ENCODE measurements at regions not wholly inside any gene's neighbourhood (a gene's known extent, or its start where the extent isn't known, plus 50 kb on each side); places are given as distances from the start of the nearest gene placed in this dataset.

DNA sequence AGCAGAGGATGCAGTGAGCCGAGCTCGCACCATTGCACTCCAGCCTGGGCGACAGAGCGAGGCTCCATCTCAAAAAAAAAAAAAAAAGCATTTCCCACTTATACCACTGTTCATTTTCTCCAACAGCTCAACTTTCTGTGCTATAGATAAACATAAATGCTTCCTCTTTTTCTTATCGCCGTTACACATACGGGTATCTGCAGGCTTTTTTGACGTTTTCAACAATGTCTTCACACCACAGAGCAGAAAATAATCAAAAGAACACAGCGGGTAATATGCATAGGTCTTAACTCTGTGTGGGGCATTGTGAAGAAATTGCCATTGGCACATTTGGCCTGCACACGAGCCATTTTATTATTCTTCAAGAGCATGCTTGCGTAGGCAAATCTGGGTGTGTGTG, 86.4 kb downstream of the CAPZA3 start:
- no peak overlapping the region for H3K27ac ChIP-seq (ENCODE audit: low read length)
- ATAC-seq (no peak), DNase-seq (no peak)
- no peaks in the 10 kb centered on the region for H3K9me3 ChIP-seq (ENCODE audit: control insufficient read depth, insufficient read depth, low read length)
- peaks cover 4 to 9% of the 10 kb centered on the region in 2 donors for H3K9me3 Mint-ChIP-seq
- no peak for TF ChIP-seq CTCF (IDR thresholded peaks at IDR 0.05)
- no peaks in the 10 kb centered on the region for H3K36me3 Mint-ChIP-seq
- H3K4me3 ChIP-seq (ENCODE audit: low read length), result no peak overlapping the region
- no peaks in the 10 kb centered on the region for H3K27me3 ChIP-seq (ENCODE audit: control insufficient read depth, insufficient read depth, low read length)
- no peak overlapping the region for H3K4me3 Mint-ChIP-seq
- 6% methylated on average over 11 of the region's 11 CpGs for WGBS (ENCODE audit: insufficient coverage)
- no peaks in the 10 kb centered on the region for H3K36me3 ChIP-seq (ENCODE audit: control insufficient read depth, insufficient read depth, low read length)
- H3K27me3 Mint-ChIP-seq (ENCODE audit: low read depth in 2 of 2), result no peaks in the 10 kb centered on the region
- intact Hi-C loops (cut with micrococcal nuclease), result no loop called here
- no peaks in the 10 kb centered on the region for H3K4me1 ChIP-seq (ENCODE audit: control insufficient read depth, insufficient read depth, low read length)
- no peaks in the 10 kb centered on the region for H3K4me1 Mint-ChIP-seq
- no peak overlapping the region for H3K27ac Mint-ChIP-seq

GRCh38 chr12:18825138-18825537, 87.2 kb downstream of the CAPZA3 start:
- no peaks in the 10 kb centered on the region for H3K36me3 Mint-ChIP-seq
- no peak overlapping the region for H3K4me3 Mint-ChIP-seq
- H3K27ac Mint-ChIP-seq, result no peak overlapping the region
- no peak for DNase-seq
- Histone ChIP-seq H3K9me3 (ENCODE audit: control insufficient read depth, insufficient read depth, low read length) (no peaks in the 10 kb centered on the region), H3K27me3 (ENCODE audit: control insufficient read depth, insufficient read depth, low read length) (no peaks in the 10 kb centered on the region), H3K36me3 (ENCODE audit: control insufficient read depth, insufficient read depth, low read length) (no peaks in the 10 kb centered on the region), H3K4me1 (ENCODE audit: control insufficient read depth, insufficient read depth, low read length) (no peaks in the 10 kb centered on the region), H3K4me3 (ENCODE audit: low read length) (no peak overlapping the region), H3K27ac (ENCODE audit: low read length) (no peak overlapping the region)
- no peak for ATAC-seq
- TF ChIP-seq CTCF (IDR thresholded peaks at IDR 0.05), result no peak
- H3K9me3 Mint-ChIP-seq, result peaks cover 4 to 9% of the 10 kb centered on the region in 2 donors
- no peaks in the 10 kb centered on the region for H3K27me3 Mint-ChIP-seq (ENCODE audit: low read depth in 2 of 2)
- intact Hi-C loops (cut with micrococcal nuclease), result no loop called here
- no peaks in the 10 kb centered on the region for H3K4me1 Mint-ChIP-seq
- WGBS (ENCODE audit: insufficient coverage), result 62% methylated on average over 1 of the region's 2 CpGs

DNA sequence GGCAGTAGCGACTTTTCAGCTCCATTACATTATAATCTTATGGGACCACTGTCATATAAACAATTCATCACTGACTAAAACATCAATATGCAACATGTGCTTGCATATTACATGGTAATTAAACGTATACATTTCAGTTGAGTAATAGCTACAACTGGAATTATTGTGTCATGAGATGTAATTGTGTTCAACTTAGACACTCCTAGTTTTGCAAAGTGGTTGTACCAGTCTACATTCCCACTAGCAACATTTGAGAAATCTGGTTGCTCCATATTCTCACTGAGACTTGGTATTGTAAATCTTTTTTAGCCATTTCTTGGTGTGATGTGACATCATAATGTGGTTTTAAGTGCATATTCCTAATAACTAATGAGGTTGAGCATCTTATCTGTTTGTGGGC, 90.0 kb downstream of the CAPZA3 start:
- WGBS (ENCODE audit: insufficient coverage), result 75% methylated on average over 2 of the region's 2 CpGs
- ATAC-seq (no peak), DNase-seq (no peak)
- H3K4me1 Mint-ChIP-seq, result no peaks in the 10 kb centered on the region
- H3K9me3 Mint-ChIP-seq, result peaks cover 4 to 8% of the 10 kb centered on the region in 2 donors
- no peaks in the 10 kb centered on the region for H3K27me3 ChIP-seq (ENCODE audit: control insufficient read depth, insufficient read depth, low read length)
- no peaks in the 10 kb centered on the region for H3K9me3 ChIP-seq (ENCODE audit: control insufficient read depth, insufficient read depth, low read length)
- no peaks in the 10 kb centered on the region for H3K36me3 ChIP-seq (ENCODE audit: control insufficient read depth, insufficient read depth, low read length)
- no peak overlapping the region for H3K4me3 Mint-ChIP-seq
- intact Hi-C loops (cut with micrococcal nuclease), result no loop called here
- no peaks in the 10 kb centered on the region for H3K4me1 ChIP-seq (ENCODE audit: control insufficient read depth, insufficient read depth, low read length)
- no peak for TF ChIP-seq CTCF (IDR thresholded peaks at IDR 0.05)
- H3K27ac ChIP-seq (ENCODE audit: low read length), result no peak overlapping the region
- H3K27me3 Mint-ChIP-seq (ENCODE audit: low read depth in 2 of 2), result no peaks in the 10 kb centered on the region
- no peak overlapping the region for H3K27ac Mint-ChIP-seq
- H3K4me3 ChIP-seq (ENCODE audit: low read length), result no peak overlapping the region
- no peaks in the 10 kb centered on the region for H3K36me3 Mint-ChIP-seq

DNA sequence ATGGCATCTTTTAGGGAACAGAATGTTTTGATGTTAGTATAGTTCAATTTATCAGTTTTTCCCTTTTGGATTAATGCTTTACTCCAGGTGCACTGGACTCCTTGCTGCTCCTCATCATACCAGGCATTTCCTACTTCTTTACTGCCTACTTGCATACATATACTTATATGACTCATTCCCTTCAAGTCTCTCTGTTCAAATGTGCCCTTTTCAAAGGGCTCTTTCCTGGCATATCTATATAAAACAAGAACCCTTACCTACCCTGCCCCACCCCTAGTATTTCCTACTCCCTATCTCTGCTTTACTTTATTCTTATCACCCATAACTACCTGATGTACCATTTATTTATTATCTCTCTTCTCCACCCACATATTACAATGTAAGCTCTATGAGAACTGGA, 90.6 kb downstream of the CAPZA3 start:
- no peaks in the 10 kb centered on the region for H3K36me3 ChIP-seq (ENCODE audit: control insufficient read depth, insufficient read depth, low read length)
- H3K27me3 ChIP-seq (ENCODE audit: control insufficient read depth, insufficient read depth, low read length), result no peaks in the 10 kb centered on the region
- no peaks in the 10 kb centered on the region for H3K27me3 Mint-ChIP-seq (ENCODE audit: low read depth in 2 of 2)
- no peak for DNase-seq
- H3K4me3 ChIP-seq (ENCODE audit: low read length), result no peak overlapping the region
- H3K9me3 Mint-ChIP-seq, result peaks cover 4 to 10% of the 10 kb centered on the region in 2 donors
- H3K9me3 ChIP-seq (ENCODE audit: control insufficient read depth, insufficient read depth, low read length), result no peaks in the 10 kb centered on the region
- intact Hi-C loops (cut with micrococcal nuclease), result no loop called here
- H3K4me1 ChIP-seq (ENCODE audit: control insufficient read depth, insufficient read depth, low read length), result no peaks in the 10 kb centered on the region
- TF ChIP-seq CTCF (IDR thresholded peaks at IDR 0.05), result no peak
- no peaks in the 10 kb centered on the region for H3K4me1 Mint-ChIP-seq
- H3K4me3 Mint-ChIP-seq, result no peak overlapping the region
- no peak for ATAC-seq
- no peaks in the 10 kb centered on the region for H3K36me3 Mint-ChIP-seq
- H3K27ac Mint-ChIP-seq, result no peak overlapping the region
- no peak overlapping the region for H3K27ac ChIP-seq (ENCODE audit: low read length)

Measured in natural killer cell (primary cell).